ENCODE measurements at regions not wholly inside any gene's neighbourhood (a gene's known extent, or its start where the extent isn't known, plus 50 kb on each side); places are given as distances from the start of the nearest gene placed in this dataset.

DNA sequence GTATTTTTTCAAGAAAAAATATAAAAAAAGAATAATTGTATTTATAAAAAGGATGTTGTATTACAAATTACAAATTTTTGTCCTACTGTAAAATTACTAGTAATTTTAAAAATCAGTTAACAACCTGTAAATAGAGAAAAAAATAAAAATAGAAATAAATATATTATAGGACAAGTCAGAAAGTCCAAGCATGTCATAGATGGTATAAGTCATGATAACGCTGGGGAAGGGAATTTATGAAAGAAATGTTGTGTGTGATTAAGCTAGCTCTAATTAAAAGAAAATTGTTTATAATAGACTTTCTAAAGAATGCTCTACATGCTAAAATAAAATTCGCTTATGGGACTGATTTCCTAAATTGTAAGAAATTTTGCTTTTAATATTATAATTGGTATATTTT is 2329.9 kb downstream of the ARAP2 start:
- TF ChIP-seq EZH2 (IDR thresholded peaks at IDR 0.05; ENCODE audit: borderline replicate concordance, low read length): no peak
- TF ChIP-seq CTCF (IDR thresholded peaks at IDR 0.05; ENCODE audit: low read length): no peak
- H3K9me3 ChIP-seq (ENCODE audit: low read length): peaks cover 5% of the 10 kb centered on the region; the same call in 1 of the 2 replicates
- H3K79me2 ChIP-seq (ENCODE audit: insufficient read depth, low read length): no peaks in the 10 kb centered on the region
- H3K4me3 ChIP-seq (ENCODE audit: low read depth, low read length, poor library complexity, severe bottlenecking): no peak overlapping the region
- H3K9ac ChIP-seq (ENCODE audit: low read length): no peak overlapping the region
- H4K20me1 ChIP-seq (ENCODE audit: insufficient read depth, low read length): no peaks in the 10 kb centered on the region
- H3K27me3 ChIP-seq (ENCODE audit: insufficient read depth, low read length): no peaks in the 10 kb centered on the region
- H3K4me1 ChIP-seq (ENCODE audit: insufficient read depth, low read length, severe bottlenecking): no peaks in the 10 kb centered on the region
- H3K9me2 ChIP-seq (ENCODE audit: low read depth, low read length): no peaks in the 10 kb centered on the region
- H2AFZ ChIP-seq (ENCODE audit: low read length): no peak overlapping the region
- H3F3A ChIP-seq (ENCODE audit: insufficient read depth, low read length): no peaks in the 10 kb centered on the region
- H3K36me3 ChIP-seq (ENCODE audit: insufficient read depth, low read length): no peaks in the 10 kb centered on the region
- H3K4me2 ChIP-seq (ENCODE audit: low read length): no peak overlapping the region
- H3K27ac ChIP-seq (ENCODE audit: low read depth, low read length, poor library complexity, severe bottlenecking): no peak overlapping the region

DNA sequence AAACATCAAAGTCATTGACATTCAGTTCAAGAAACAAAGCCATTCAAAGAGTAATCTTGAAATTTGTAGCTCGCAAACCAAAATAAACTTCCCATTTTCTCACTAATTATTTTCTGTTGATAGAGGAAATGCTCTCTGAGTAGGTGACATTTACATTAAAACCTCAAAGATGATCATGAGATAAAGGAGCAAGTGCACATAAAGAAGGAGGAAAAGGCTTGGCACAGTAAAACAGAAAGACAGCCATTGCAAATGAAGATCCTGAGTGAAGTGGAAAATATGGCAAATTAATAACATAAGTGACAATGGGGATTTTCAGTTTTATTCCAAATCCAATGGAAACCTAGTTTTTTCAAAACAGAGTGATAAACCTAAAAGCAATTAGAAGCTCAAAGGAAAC is 2320.8 kb downstream of the ARAP2 start:
- no peak overlapping the region for H2AFZ ChIP-seq (ENCODE audit: low read length)
- TF ChIP-seq CTCF (IDR thresholded peaks at IDR 0.05; ENCODE audit: low read length): no peak
- no peak for TF ChIP-seq EZH2 (IDR thresholded peaks at IDR 0.05; ENCODE audit: borderline replicate concordance, low read length)
- H3K9me3 ChIP-seq (ENCODE audit: low read length): no peaks in the 10 kb centered on the region
- H3K4me2 ChIP-seq (ENCODE audit: low read length): no peak overlapping the region
- H3K36me3 ChIP-seq (ENCODE audit: insufficient read depth, low read length): no peaks in the 10 kb centered on the region
- no peaks in the 10 kb centered on the region for H3F3A ChIP-seq (ENCODE audit: insufficient read depth, low read length)
- no peaks in the 10 kb centered on the region for H4K20me1 ChIP-seq (ENCODE audit: insufficient read depth, low read length)
- no peaks in the 10 kb centered on the region for H3K27me3 ChIP-seq (ENCODE audit: insufficient read depth, low read length)
- H3K9ac ChIP-seq (ENCODE audit: low read length): no peak overlapping the region
- peaks cover 5% of the 10 kb centered on the region for H3K4me1 ChIP-seq (ENCODE audit: insufficient read depth, low read length, severe bottlenecking)
- H3K9me2 ChIP-seq (ENCODE audit: low read depth, low read length): no peaks in the 10 kb centered on the region
- no peak overlapping the region for H3K27ac ChIP-seq (ENCODE audit: low read depth, low read length, poor library complexity, severe bottlenecking)
- H3K4me3 ChIP-seq (ENCODE audit: low read depth, low read length, poor library complexity, severe bottlenecking): no peak overlapping the region
- H3K79me2 ChIP-seq (ENCODE audit: insufficient read depth, low read length): no peaks in the 10 kb centered on the region

GRCh38 chr4:33924239-33924638 is 2320.1 kb downstream of the ARAP2 start:
- Histone ChIP-seq H3K9me3 (ENCODE audit: low read length) (no peaks in the 10 kb centered on the region), H3K79me2 (ENCODE audit: insufficient read depth, low read length) (no peaks in the 10 kb centered on the region), H3K4me2 (ENCODE audit: low read length) (peak overlapping the region; percentile 10; the same call in 1 of the 2 replicates), H4K20me1 (ENCODE audit: insufficient read depth, low read length) (no peaks in the 10 kb centered on the region), H3K4me3 (ENCODE audit: low read depth, low read length, poor library complexity, severe bottlenecking) (no peak overlapping the region), H3K9me2 (ENCODE audit: low read depth, low read length) (no peaks in the 10 kb centered on the region), H3K27me3 (ENCODE audit: insufficient read depth, low read length) (no peaks in the 10 kb centered on the region), H3F3A (ENCODE audit: insufficient read depth, low read length) (no peaks in the 10 kb centered on the region), H3K9ac (ENCODE audit: low read length) (no peak overlapping the region), H3K4me1 (ENCODE audit: insufficient read depth, low read length, severe bottlenecking) (peaks cover 5% of the 10 kb centered on the region), H3K27ac (ENCODE audit: low read depth, low read length, poor library complexity, severe bottlenecking) (no peak overlapping the region), H3K36me3 (ENCODE audit: insufficient read depth, low read length) (no peaks in the 10 kb centered on the region), H2AFZ (ENCODE audit: low read length) (no peak overlapping the region)
- TF ChIP-seq EZH2 (IDR thresholded peaks at IDR 0.05; ENCODE audit: borderline replicate concordance, low read length) (no peak), CTCF (IDR thresholded peaks at IDR 0.05; ENCODE audit: low read length) (no peak)

Data from OCI-LY1 (cell line).